WTC11 (cell line): ENCODE measurements at regions not wholly inside any gene's neighbourhood (a gene's known extent, or its start where the extent isn't known, plus 50 kb on each side); places are given as distances from the start of the nearest gene placed in this dataset.

Experiments used
- ATF1 ChIP-seq: sonication (generic); formaldehyde crosslinking; IDR thresholded peaks from 2 replicates; pipeline ENCODE4 v1.8.1; 2023; ENCODE audit warnings: mild to moderate bottlenecking, moderate library complexity, missing genetic modification reagents
- ATF2 ChIP-seq: sonication (generic); formaldehyde crosslinking; IDR thresholded peaks from 2 replicates; pipeline ENCODE4 v1.8.1; 2022; ENCODE audit warnings: low read depth, missing genetic modification reagents, borderline replicate concordance
- CTCF ChIP-seq: fragments of 200-600 bp; IDR thresholded peaks from 2 replicates; pipeline ENCODE4 v1.8.0; 2022; ENCODE audit warnings: antibody characterized with exemption
- ETV6 ChIP-seq: sonication (generic); formaldehyde crosslinking; IDR thresholded peaks from 2 replicates; pipeline ENCODE4 v1.8.1; 2022; ENCODE audit warnings: mild to moderate bottlenecking, missing genetic modification reagents
- IRF1 ChIP-seq: sonication (generic); formaldehyde crosslinking; IDR thresholded peaks from 2 replicates; pipeline ENCODE4 v1.8.0; 2023; ENCODE audit warnings: missing genetic modification reagents
- MYBL2 ChIP-seq: sonication (generic); formaldehyde crosslinking; IDR thresholded peaks from 2 replicates; pipeline ENCODE4 v1.8.1; 2023; ENCODE audit warnings: mild to moderate bottlenecking, moderate library complexity, missing genetic modification reagents

GRCh38 chr6:54535568-54535967 is 227.3 kb downstream of the TINAG start:
- no peak for TF ChIP-seq CTCF
- TF ChIP-seq ETV6 (CRISPR knock-in tag) = no peak
- TF ChIP-seq ATF2 (CRISPR knock-in tag) = no peak
- TF ChIP-seq ATF1 (CRISPR knock-in tag) = no peak
- no peak for TF ChIP-seq IRF1
- TF ChIP-seq MYBL2 (CRISPR knock-in tag) = no peak
